ENCODE measurements at regions not wholly inside any gene's neighbourhood (a gene's known extent, or its start where the extent isn't known, plus 50 kb on each side); places are given as distances from the start of the nearest gene placed in this dataset.

DNA sequence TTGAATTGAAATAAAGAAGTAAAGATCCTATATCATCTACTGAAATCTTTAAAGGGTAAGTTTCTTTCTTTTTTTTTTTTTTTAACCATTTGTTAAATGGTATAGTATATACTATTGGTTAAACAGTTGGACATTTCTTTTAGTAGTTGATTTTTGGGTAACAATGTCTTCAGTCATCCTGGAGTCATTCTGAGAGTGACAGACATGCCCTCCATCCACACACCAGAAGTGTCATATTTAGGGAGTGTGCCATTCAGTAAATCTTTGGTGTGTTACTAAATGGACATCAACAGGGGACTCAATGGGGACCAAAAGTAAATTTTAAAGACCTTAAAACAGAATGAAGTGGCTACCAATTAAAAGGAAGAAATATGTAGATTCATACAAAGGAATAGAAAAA is 50.8 kb upstream of the SLC39A10 start:
- DNase-seq (ENCODE audit: low spot score): no peak

DNA sequence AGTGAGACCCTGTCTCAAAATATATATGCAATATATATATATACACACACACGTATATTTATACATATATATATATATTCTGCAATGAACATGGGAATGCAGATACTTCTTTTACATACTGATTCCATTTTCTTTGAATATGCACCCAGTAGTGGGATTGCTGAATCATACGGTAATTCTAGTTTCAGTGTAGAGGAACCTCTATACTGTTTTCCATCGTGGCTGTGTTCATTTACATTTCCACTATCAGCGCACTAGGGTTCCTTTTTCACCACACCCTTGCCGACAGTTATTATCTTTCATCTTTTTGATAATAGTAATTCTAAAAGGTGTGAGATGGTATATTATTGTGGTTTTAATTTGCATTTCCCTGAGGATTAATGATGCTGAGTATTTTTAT is 52.3 kb upstream of the SLC39A10 start:
- no peak for DNase-seq (ENCODE audit: low spot score)

DNA sequence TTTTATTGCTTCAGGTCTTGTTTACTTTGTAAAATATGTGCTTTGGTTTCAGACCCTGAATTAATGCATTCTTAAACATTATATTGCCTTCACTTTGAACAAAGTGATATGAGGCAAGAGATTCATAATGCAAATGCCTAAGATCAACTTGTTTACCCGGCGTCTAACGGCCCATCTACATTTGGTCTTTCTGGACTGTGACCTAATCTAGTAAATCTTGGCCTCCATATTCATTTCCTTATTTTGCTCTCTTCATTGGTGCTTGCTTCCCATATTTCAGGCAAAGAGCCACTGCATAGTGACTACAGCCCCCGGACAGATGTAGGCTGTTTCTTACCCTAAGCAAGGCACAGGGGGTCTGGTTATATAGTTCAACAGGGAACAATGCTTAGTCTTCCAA is 53.0 kb upstream of the SLC39A10 start:
- DNase-seq (ENCODE audit: low spot score): no peak

DNA sequence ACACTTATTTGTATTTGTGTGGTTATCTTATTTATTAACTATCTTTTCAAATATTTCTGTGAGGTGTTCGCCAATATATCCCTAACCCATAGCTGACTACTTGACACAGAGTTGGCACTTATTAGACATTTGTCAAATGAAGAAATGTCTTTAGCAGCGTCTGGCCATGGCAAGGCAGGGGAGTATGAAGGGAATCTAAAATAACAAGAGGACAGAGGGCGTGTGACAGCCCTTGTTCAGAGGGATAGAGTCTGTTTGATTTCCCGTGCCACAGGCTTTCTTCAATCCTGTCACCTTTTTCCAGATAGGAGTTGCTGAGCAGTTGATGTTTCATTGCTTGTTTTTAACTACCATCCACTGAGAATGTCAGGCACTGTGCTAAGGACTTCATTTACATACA is 53.6 kb upstream of the SLC39A10 start:
- no peak for DNase-seq (ENCODE audit: low spot score)

DNA sequence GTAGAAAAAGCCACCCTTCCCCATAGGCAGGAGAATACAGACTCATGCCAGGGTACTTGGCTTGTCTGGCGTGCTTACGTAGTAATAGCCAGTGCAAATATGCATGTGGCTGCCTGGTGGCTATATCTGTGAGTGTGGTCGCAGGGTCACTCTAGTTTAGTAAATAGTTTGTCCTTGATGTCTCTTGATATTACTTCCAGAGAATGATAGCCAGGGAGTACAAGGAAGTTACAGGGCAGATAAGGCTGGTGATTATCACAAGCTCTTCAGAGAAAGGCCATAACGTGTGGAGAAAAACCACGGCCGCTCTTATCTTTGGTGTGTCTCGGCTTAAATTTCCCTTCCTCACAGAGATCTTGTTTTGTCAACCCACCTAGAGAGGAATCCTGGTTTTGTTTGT is 54.3 kb upstream of the SLC39A10 start:
- DNase-seq (ENCODE audit: low spot score): no peak

- DNase-seq (ENCODE audit: low spot score): no peak
Measured at GRCh38 chr2:195601361-195601760, 55.7 kb upstream of the SLC39A10 start.

DNA sequence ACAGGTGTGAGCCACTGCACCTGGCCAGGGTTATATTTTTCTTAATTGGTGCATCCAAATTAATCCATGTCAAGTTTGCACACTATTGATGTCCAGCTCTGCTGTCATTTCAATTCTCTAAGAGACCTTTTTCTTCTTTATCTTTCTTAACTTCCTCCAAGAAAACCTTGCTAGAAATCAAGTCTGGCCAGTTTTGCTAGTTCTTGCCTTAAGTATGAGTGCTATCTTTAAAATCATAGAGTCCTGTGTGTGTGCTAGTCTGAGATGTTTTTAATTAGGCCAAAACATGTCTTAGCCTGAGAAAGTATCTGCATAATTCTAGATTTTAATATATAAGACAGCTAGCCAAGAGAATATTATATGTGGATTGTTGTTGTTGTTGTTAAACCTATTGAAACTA is 56.2 kb upstream of the SLC39A10 start:
- no peak for DNase-seq (ENCODE audit: low spot score)

DNA sequence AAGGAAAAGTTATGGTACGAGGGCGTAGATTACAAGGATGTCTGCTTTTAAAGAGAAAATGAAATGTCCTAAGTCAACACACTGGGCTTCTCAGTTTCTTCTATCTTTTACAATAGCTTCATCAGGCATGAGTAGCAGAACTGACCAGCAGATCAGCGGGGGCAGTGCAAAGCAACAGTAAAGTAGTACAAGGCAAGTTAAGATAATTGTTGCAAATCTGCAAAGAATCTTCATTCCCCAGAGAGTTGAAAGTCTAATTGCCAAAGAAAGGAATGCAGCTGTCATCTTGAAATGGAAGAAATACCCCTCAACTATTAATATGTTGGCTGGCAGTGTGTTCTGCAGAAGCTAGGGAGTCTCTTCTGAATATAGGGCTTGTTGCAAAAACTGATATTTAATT is 60.2 kb upstream of the SLC39A10 start:
- DNase-seq (ENCODE audit: low spot score): no peak

DNA sequence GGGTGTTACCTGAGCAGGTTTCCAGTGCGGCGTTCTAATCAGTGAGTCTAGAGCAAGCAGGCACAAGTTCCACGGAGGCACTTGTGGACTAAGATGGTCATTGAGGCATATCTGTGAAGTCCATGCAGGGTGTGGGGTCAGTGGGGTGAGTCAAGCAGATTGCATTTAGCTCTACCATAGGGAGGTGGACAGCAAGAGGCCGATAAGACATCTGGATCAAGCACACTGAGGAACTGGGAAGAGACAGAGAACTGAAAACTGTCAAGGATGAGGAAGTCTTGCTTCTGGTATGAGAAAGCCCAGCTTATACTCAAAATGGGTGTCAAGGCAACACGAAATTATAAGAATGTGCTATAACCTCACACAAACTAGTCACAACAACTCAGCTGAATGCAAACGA is 61.2 kb upstream of the SLC39A10 start:
- no peak for DNase-seq (ENCODE audit: low spot score)

GRCh38 chr2:195594919-195595694 is 61.9 kb upstream of the SLC39A10 start:
- DNase-seq (ENCODE audit: low spot score): no peak

- no peak for DNase-seq (ENCODE audit: low spot score)
Measured at GRCh38 chr2:195594248-195594647, 62.8 kb upstream of the SLC39A10 start.

DNA sequence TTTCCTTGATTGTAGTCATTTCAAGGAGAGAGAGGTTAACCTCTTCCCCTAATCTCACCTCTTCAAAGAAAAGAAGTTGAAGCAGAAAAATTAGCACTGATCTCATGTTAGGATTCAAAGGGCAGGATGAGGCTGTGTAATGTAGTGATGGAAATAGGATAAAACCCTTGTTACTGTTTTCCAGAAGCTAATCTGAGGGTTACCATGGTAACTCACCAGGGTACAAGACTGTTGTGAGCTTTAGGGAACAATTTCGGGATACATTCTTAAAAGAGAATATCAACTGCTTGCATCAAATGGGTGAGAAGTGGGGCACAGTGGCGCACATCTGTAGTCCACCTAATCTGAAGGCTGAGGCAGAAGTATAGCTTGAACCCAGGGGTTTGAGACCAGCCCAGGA is 64.9 kb upstream of the SLC39A10 start:
- no peak for DNase-seq (ENCODE audit: low spot score)

DNA sequence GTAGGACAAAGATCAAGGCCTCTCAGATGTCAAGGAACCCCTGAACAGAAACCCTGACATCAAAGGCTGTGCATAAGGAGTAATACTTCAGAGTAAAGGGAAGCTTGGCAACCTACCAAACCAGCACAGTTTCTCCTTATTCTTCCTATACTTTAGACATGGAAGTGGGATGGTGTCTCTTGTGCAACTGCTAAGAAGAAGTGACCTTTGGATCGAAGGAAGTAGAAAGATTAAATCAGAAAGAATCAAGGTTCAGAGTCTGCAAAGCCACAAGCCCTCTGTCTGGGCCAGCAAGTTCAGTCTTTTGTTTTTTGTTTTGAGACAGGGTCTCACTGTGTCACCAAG is 66.2 kb upstream of the SLC39A10 start:
- DNase-seq (ENCODE audit: low spot score): peak; percentile 82

DNA sequence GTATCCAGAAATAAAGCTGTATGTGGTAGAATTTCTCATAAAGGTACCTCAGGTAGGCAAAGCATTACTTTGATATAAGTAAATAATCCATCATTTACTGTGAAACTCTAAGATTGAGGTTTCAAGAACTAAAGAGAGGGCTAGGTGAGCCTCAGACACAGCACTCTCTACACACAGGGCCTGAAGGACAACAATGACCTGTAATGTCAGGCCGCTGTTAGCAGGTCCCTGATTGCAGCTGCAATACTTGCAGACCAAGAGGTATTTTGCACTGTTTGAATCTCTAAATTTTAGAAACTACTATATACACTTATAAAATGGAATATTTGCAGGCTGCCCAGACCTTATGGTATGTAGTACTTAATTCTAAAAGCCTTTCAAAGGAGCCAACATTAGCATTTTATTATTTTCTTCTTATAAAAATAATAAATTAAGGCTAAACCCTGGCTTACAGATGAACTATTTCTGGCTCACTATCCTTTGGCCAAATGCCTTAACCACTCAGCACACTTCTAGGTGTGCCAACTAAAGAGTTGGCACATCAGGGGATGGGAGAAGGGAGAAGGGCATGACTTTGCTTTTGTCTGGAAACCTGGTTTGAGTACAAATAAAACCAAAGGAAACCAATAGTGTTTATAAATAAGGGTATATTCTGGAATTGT is 66.7 kb upstream of the SLC39A10 start:
- no peak for DNase-seq (ENCODE audit: low spot score)

DNA sequence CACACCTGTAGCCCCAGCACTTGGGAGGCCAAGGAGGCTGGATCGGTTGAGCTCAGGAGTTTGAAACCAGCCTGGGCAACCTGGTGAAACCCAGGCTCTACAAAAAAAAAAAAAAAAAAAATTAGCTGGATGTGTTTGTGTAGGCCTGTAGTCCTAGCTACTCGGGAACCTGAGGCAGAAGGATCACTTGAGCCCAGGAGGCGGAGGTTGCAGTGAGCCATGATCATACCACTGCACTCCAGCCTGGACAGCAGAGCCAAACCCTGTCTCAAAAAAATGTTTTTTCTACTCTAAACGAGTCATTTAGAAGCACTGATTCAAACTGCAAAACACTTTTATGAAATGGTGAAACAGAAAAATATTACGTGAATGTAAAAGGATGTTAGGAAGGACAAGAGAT is 69.1 kb upstream of the SLC39A10 start:
- DNase-seq (ENCODE audit: low spot score): no peak

DNA sequence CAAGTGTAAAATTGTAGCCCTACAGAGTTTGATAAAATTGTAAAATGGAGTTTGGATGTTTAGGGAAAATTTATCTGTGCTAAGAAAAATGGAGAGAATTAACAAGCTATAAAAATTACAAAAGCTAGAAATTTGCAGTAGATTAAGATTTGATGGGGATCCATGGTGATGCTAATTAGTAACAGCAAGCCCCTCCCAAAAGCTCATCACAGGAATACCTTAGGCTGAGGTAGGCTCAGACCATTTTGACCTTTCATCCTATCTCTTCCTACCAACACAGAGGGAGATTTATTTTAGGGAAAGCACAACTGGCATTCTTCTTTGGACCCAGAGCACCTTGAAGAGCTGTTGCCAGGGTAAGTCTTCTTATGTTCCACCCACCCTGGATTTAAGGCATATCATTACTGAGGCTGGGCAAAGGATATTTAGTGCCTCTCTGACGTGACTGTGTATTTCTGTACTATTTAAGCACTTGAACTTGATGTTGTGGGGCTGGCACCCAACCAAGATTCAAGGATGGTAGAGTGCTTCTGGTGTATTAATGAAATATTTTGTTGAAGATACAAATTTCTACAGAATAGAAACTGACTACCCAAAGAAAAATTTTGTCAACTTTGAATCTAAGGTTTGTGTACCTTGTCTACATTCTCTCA is 70.8 kb upstream of the SLC39A10 start:
- DNase-seq (ENCODE audit: low spot score): no peak

GRCh38 chr2:195582188-195582587 is 74.8 kb upstream of the SLC39A10 start:
- no peak for DNase-seq (ENCODE audit: low spot score)

- DNase-seq (ENCODE audit: low spot score): no peak
Measured at GRCh38 chr2:195579776-195580555, 77.1 kb upstream of the SLC39A10 start.

DNA sequence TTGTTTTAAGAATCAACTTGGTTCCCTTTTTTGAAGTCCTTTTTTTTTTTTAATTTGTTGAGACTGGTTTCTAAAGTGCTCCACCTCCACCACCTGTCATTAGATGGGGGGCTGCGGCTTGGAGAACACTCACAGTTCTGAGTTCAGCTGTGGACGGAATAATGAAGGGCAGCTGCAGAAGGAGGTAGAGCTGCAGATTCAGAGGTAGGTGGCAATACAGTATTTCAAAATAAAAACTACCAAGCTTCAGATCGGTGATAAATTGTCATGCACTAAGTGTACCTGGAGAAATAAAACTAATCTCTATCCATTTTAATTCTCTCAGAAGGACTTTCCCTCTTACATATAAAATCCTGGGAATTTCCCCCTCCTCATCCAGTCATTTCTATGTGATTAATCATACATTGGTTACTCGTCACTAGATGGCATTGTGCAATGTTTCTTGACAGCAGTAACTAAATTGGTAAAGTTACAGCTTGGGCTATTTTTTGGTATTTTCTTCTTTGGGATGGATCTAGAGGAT is 81.1 kb upstream of the SLC39A10 start:
- peak; percentile 52 for DNase-seq (ENCODE audit: low spot score)

- no peak for DNase-seq (ENCODE audit: low spot score)
Measured at GRCh38 chr2:195575016-195575415, 82.0 kb upstream of the SLC39A10 start.

GRCh38 chr2:195574312-195574711 is 82.7 kb upstream of the SLC39A10 start:
- no peak for DNase-seq (ENCODE audit: low spot score)

- DNase-seq (ENCODE audit: low spot score): no peak
Measured at GRCh38 chr2:195572895-195573683, 83.9 kb upstream of the SLC39A10 start.
